DOHH2 (cell line): ENCODE measurements at regions not wholly inside any gene's neighbourhood (a gene's known extent, or its start where the extent isn't known, plus 50 kb on each side); places are given as distances from the start of the nearest gene placed in this dataset.

Experiments
- EZH2phosphoT487 ChIP-seq: fragments of 200-600 bp; sonication (generic); IDR thresholded peaks from 2 replicates; pipeline ENCODE4 v1.6.1; 2017; ENCODE audit warnings: borderline replicate concordance, mild to moderate bottlenecking, antibody characterized with exemption, low read length, moderate library complexity, mixed read lengths
- TF ChIP-seq, protein P1 (sequence below): fragments of 200-600 bp; sonication (generic); IDR thresholded peaks from one replicate; pipeline ENCODE4 v1.5.1; 2014; ENCODE audit warnings: antibody characterized with exemption, mild to moderate bottlenecking, low read depth, low read length; ENCODE audit not compliant: poor library complexity, severe bottlenecking

DNA sequence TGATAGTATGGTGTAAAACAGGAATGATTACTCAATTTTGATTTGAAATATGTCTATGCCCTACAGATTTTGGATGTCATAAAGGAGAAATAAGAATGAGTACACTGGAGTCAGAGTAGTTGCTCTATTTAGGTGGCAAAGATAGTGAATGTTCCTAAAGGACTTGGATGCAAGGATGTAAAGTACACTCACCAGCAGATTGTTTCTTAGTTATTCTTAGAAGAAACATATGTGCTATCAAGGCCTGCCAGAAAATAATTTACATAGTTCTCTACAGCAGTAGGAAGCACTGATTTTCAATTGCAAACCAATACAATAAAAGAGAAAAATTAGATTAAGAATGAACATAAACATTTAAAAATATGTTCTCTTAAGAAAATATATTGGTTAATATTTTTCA is 259.4 kb downstream of the PPP1R3A start:
- TF ChIP-seq, protein P1, sequence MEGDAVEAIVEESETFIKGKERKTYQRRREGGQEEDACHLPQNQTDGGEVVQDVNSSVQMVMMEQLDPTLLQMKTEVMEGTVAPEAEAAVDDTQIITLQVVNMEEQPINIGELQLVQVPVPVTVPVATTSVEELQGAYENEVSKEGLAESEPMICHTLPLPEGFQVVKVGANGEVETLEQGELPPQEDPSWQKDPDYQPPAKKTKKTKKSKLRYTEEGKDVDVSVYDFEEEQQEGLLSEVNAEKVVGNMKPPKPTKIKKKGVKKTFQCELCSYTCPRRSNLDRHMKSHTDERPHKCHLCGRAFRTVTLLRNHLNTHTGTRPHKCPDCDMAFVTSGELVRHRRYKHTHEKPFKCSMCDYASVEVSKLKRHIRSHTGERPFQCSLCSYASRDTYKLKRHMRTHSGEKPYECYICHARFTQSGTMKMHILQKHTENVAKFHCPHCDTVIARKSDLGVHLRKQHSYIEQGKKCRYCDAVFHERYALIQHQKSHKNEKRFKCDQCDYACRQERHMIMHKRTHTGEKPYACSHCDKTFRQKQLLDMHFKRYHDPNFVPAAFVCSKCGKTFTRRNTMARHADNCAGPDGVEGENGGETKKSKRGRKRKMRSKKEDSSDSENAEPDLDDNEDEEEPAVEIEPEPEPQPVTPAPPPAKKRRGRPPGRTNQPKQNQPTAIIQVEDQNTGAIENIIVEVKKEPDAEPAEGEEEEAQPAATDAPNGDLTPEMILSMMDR, result no peak
- no peak for TF ChIP-seq EZH2phosphoT487
